ENCODE measurements at regions not wholly inside any gene's neighbourhood (a gene's known extent, or its start where the extent isn't known, plus 50 kb on each side); places are given as distances from the start of the nearest gene placed in this dataset.
"Not testable (repeated sequence)": the region's sequence is repeated elsewhere in the genome, so short reads cannot be mapped to it uniquely, and the experiment has no call there.

DNA sequence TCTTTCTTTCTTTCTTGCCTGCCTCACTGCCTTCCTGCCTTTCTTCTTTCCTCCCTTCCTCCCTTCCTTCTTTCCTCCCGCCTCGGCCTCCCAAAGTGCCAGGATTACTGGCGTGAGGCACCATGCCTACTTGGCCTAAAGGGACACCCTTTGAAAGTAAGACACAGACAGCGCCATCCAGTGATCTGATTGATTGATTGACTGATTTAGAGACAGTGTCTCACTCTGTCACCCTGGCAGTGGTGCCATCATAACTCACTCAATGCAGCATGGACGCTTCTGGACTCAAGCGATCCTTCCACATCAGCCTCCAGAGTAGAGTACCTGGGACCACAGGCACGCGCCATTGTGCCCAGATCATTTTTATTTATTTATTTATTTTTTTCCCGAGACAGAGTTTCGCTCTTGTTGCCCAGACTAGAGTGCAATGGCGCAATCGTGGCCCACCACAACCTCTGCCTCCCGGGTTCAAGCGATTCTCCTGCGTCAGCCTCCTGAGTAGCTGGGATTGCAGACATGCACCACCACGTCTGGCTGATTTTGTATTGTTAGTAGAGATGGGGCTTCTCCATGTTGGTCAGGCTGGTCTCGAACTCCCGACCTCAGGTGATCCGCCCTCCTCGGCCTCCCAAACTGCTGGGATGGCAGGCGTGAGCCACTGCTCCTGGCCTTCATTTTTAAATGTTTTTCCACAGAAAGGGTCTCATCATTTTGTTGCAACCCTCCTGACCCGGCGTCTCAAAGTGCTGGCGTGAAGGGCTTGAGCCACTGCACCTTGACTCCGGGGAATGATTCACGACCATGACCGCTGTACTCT lies 3914.7 kb upstream of the OR11H1 start:
- H3F3A ChIP-seq (ENCODE audit: control insufficient read depth, insufficient read depth); H4K20me1 ChIP-seq (ENCODE audit: control insufficient read depth, insufficient read depth, low read depth, low read length); H3K9me2 ChIP-seq (replicated peaks; ENCODE audit: control insufficient read depth, low read length); H3K4me2 ChIP-seq (ENCODE audit: low read length); H3K27ac ChIP-seq (ENCODE audit: low read depth, low read length); H3K79me2 ChIP-seq (ENCODE audit: control insufficient read depth, low read length); H3K4me3 ChIP-seq (ENCODE audit: low read length); H3K27me3 ChIP-seq (ENCODE audit: control insufficient read depth, low read length); H3K36me3 ChIP-seq (ENCODE audit: control insufficient read depth, low read length); H3K4me1 ChIP-seq (ENCODE audit: control insufficient read depth, low read length): not testable (repeated sequence)
- H3K9me3 ChIP-seq (ENCODE audit: control insufficient read depth, insufficient read depth, low read length), result peaks cover 48% of the 10 kb centered on the region

DNA sequence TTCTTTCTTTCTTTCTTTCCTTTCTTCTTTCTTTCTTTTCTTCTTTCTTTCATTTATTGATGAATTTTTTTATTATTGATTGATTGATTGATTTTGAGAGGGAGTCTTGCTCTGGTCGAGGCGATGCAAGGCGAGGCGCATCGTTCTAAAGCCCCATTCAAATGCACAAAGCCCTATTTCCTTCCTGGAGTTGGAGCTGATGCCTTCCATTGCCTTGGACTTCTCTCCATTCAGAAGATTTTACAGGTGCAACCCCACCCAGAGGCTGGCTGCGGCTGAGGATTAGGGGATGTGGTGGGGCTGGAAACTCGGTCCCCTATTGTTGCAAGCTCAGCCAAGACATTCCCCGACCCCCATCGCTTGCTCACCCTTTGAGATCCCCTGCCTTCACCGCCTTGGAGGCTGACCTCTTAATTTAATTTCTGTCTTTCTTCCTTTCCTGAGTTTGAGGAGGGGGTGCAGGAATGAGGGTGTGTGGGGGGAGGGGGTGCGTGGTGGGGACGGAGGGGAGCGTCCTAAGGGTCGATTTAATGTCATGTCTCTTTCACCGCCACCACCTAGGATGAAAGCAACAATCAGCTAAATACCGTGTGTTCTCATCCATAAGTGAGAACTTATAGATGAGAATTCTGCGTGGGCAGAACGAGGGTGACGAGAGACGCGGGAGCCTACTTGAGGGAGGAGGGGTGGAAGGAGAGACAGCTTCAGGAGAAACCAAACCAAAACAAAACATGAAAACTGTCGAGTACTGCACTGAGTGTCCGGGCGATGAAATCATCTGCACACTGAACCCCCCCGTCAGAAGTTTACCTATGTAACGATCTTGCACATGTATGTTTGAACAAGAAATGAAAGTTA lies 3913.9 kb upstream of the OR11H1 start:
- TF ChIP-seq, protein P1, sequence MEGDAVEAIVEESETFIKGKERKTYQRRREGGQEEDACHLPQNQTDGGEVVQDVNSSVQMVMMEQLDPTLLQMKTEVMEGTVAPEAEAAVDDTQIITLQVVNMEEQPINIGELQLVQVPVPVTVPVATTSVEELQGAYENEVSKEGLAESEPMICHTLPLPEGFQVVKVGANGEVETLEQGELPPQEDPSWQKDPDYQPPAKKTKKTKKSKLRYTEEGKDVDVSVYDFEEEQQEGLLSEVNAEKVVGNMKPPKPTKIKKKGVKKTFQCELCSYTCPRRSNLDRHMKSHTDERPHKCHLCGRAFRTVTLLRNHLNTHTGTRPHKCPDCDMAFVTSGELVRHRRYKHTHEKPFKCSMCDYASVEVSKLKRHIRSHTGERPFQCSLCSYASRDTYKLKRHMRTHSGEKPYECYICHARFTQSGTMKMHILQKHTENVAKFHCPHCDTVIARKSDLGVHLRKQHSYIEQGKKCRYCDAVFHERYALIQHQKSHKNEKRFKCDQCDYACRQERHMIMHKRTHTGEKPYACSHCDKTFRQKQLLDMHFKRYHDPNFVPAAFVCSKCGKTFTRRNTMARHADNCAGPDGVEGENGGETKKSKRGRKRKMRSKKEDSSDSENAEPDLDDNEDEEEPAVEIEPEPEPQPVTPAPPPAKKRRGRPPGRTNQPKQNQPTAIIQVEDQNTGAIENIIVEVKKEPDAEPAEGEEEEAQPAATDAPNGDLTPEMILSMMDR (IDR thresholded peaks at IDR 0.05; ENCODE audit: low read depth, low read length, poor library complexity, severe bottlenecking), result no peak
- no peak for TF ChIP-seq EZH2phosphoT487 (IDR thresholded peaks at IDR 0.05; ENCODE audit: borderline replicate concordance, low read length)
- no peaks in the 10 kb centered on the region for H3K9me2 ChIP-seq (replicated peaks; ENCODE audit: control insufficient read depth, low read length)
- H3K9me3 ChIP-seq (ENCODE audit: control insufficient read depth, insufficient read depth, low read length), result peaks cover 48% of the 10 kb centered on the region
- H3K4me3 ChIP-seq (ENCODE audit: low read length), result no peak overlapping the region
- H3K4me1 ChIP-seq (ENCODE audit: control insufficient read depth, low read length), result no peaks in the 10 kb centered on the region
- H3K79me2 ChIP-seq (ENCODE audit: control insufficient read depth, low read length), result no peaks in the 10 kb centered on the region
- H3K27me3 ChIP-seq (ENCODE audit: control insufficient read depth, low read length), result no peaks in the 10 kb centered on the region
- H3K4me2 ChIP-seq (ENCODE audit: low read length), result no peak overlapping the region
- H3F3A ChIP-seq (ENCODE audit: control insufficient read depth, insufficient read depth), result no peaks in the 10 kb centered on the region
- no peak overlapping the region for H3K27ac ChIP-seq (ENCODE audit: low read depth, low read length)
- no peaks in the 10 kb centered on the region for H3K36me3 ChIP-seq (ENCODE audit: control insufficient read depth, low read length)
- no peaks in the 10 kb centered on the region for H4K20me1 ChIP-seq (ENCODE audit: control insufficient read depth, insufficient read depth, low read depth, low read length)

DNA sequence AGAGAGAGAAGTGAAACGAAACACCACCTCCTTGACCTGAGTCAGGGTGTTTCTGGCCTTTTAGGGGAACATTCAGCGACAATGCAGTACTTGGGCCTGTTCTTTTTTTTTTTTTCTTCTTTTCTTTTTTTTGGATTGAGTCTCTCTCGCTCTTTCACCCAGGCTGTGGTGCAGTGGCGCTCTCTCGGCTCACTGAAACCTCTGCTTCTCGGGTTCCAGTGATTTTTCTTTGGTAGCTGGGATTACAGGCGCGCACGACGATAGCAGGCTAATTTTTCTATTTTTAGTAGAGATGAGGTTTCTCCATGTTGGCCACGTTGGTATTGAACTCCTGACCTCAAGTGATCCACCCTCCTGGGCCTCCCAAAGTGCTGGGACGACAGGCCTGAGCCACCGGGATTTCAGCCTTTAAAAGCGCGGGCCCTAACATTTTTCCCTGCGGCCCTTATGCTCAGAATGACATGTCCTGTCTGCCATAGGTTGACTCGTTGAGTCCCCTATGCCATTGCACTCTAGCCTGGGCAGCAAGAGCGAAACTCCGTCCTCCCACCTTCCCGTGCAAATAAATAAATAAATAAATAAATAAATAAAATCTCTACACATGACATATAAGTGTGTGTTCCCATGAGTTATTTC lies 3913.1 kb upstream of the OR11H1 start:
- H3K36me3 ChIP-seq (ENCODE audit: control insufficient read depth, low read length); H3K4me3 ChIP-seq (ENCODE audit: low read length); H3K79me2 ChIP-seq (ENCODE audit: control insufficient read depth, low read length); H4K20me1 ChIP-seq (ENCODE audit: control insufficient read depth, insufficient read depth, low read depth, low read length); H3K9me2 ChIP-seq (replicated peaks; ENCODE audit: control insufficient read depth, low read length); H3K4me1 ChIP-seq (ENCODE audit: control insufficient read depth, low read length); H3K27me3 ChIP-seq (ENCODE audit: control insufficient read depth, low read length); H3F3A ChIP-seq (ENCODE audit: control insufficient read depth, insufficient read depth); H3K27ac ChIP-seq (ENCODE audit: low read depth, low read length); H3K4me2 ChIP-seq (ENCODE audit: low read length): not testable (repeated sequence)
- peaks cover 52% of the 10 kb centered on the region for H3K9me3 ChIP-seq (ENCODE audit: control insufficient read depth, insufficient read depth, low read length)

DNA sequence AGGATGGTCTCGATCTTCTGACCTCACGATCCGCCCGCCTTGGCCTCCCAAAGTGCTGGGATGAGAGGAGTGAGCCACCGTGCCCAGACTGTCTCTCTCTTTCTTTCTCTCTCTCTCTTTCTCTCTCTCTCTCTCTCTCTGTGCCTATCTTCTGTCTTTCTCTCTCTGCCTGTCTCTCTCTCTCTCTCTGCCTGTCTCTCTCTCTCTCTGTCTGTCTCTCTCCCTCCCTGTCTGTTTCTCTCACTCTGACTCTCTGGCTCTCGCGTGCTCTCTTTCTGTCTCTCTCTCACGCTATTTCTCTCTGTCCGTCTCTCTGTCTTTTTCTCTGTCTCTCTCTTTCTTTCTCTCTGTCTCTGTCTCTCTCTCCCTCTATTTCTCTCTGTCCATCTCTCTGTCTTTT lies 3911.2 kb upstream of the OR11H1 start:
- TF ChIP-seq EZH2phosphoT487 (IDR thresholded peaks at IDR 0.05; ENCODE audit: borderline replicate concordance, low read length), result no peak
- TF ChIP-seq, protein P1 (IDR thresholded peaks at IDR 0.05; ENCODE audit: low read depth, low read length, poor library complexity, severe bottlenecking), result no peak
- Histone ChIP-seq H3K9me3 (ENCODE audit: control insufficient read depth, insufficient read depth, low read length) (peaks cover 58% of the 10 kb centered on the region), H3K9me2 (replicated peaks; ENCODE audit: control insufficient read depth, low read length) (no peaks in the 10 kb centered on the region), H3K4me3 (ENCODE audit: low read length) (no peak overlapping the region), H3K4me1 (ENCODE audit: control insufficient read depth, low read length) (no peaks in the 10 kb centered on the region), H3K79me2 (ENCODE audit: control insufficient read depth, low read length) (no peaks in the 10 kb centered on the region), H3K4me2 (ENCODE audit: low read length) (no peak overlapping the region), H3K27ac (ENCODE audit: low read depth, low read length) (no peak overlapping the region), H3K27me3 (ENCODE audit: control insufficient read depth, low read length) (no peaks in the 10 kb centered on the region), H4K20me1 (ENCODE audit: control insufficient read depth, insufficient read depth, low read depth, low read length) (no peaks in the 10 kb centered on the region), H3F3A (ENCODE audit: control insufficient read depth, insufficient read depth) (no peaks in the 10 kb centered on the region), H3K36me3 (ENCODE audit: control insufficient read depth, low read length) (no peaks in the 10 kb centered on the region)

DNA sequence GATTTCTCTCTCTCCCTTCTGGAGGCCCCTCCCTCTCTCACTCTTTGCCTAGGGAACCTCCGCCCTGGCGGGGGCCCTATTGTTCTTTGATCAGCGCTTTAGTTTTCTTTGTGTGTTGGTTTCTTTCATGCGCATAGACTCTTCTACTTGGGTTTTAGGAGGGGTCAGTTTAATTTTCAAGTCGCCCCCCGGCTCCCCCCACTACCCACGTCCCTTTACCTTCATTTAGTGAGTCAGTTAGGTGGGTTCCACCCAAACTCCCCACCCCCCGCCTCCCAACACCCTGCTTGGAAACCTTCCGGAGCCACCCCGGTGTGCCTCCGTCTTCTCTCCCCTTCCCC lies 3909.7 kb upstream of the OR11H1 start:
- peaks cover 50% of the 10 kb centered on the region for H3K9me3 ChIP-seq (ENCODE audit: control insufficient read depth, insufficient read depth, low read length)
- H3K4me2 ChIP-seq (ENCODE audit: low read length); H3K4me1 ChIP-seq (ENCODE audit: control insufficient read depth, low read length); H3F3A ChIP-seq (ENCODE audit: control insufficient read depth, insufficient read depth); H3K9me2 ChIP-seq (replicated peaks; ENCODE audit: control insufficient read depth, low read length); H3K36me3 ChIP-seq (ENCODE audit: control insufficient read depth, low read length); H3K27ac ChIP-seq (ENCODE audit: low read depth, low read length); H3K79me2 ChIP-seq (ENCODE audit: control insufficient read depth, low read length); H4K20me1 ChIP-seq (ENCODE audit: control insufficient read depth, insufficient read depth, low read depth, low read length); H3K4me3 ChIP-seq (ENCODE audit: low read length); H3K27me3 ChIP-seq (ENCODE audit: control insufficient read depth, low read length): not testable (repeated sequence)

DNA sequence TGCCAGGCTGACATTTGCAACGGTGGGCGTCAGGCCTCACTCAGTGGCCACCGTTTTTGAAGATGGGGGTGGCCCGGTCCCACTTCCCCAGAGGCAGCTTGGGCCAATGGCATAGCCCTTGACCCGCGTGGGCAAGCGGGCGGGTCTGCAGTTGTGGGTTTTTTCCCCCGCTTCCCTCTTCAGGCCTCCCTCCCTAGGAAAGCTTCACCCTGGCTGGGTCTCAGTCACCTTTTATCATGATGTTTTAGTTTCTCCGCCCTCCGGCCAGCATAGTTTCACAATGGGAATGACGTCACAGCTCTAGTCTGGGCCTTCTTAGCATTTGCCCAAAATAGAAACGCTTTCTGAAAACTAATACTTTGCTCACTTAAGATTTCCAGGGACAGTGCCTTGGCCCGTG lies 3909.3 kb upstream of the OR11H1 start:
- H3K27me3 ChIP-seq (ENCODE audit: control insufficient read depth, low read length); H3K36me3 ChIP-seq (ENCODE audit: control insufficient read depth, low read length); H3K4me2 ChIP-seq (ENCODE audit: low read length); H3K4me3 ChIP-seq (ENCODE audit: low read length); H3K4me1 ChIP-seq (ENCODE audit: control insufficient read depth, low read length); H3F3A ChIP-seq (ENCODE audit: control insufficient read depth, insufficient read depth); H3K27ac ChIP-seq (ENCODE audit: low read depth, low read length); H3K9me2 ChIP-seq (replicated peaks; ENCODE audit: control insufficient read depth, low read length); H3K79me2 ChIP-seq (ENCODE audit: control insufficient read depth, low read length); H4K20me1 ChIP-seq (ENCODE audit: control insufficient read depth, insufficient read depth, low read depth, low read length): not testable (repeated sequence)
- H3K9me3 ChIP-seq (ENCODE audit: control insufficient read depth, insufficient read depth, low read length), result peaks cover 48% of the 10 kb centered on the region

Measured in DOHH2 (cell line).